Fibroblast of villous mesenchyme (primary cell): ENCODE measurements at regions not wholly inside any gene's neighbourhood (a gene's known extent, or its start where the extent isn't known, plus 50 kb on each side); places are given as distances from the start of the nearest gene placed in this dataset.

Experiments
- DNase-seq: peaks from one replicate; pipeline ENCODE4 v3.0.0-alpha.2; 2010; ENCODE audit warnings: low read depth
- H3K4me3 ChIP-seq: 2 replicates; pipeline ENCODE4 v1.5.1; 2011; ENCODE audit warnings: low read depth, mild to moderate bottlenecking, low read length
- CTCF ChIP-seq: IDR thresholded peaks from 2 replicates; pipeline ENCODE4 v1.5.1; 2012; ENCODE audit warnings: low read depth, mild to moderate bottlenecking, low read length; ENCODE audit not compliant: insufficient read depth

GRCh38 chr11:45754741-45755140 lies 50.2 kb upstream of the SLC35C1 start:
- H3K4me3 ChIP-seq: no peak overlapping the region
- peak; percentile 71 for DNase-seq
- TF ChIP-seq CTCF: no peak

GRCh38 chr11:45754261-45754709 lies 50.7 kb upstream of the SLC35C1 start:
- H3K4me3 ChIP-seq: no peak overlapping the region
- TF ChIP-seq CTCF: no peak
- peak; percentile 65 for DNase-seq

- no peak overlapping the region for H3K4me3 ChIP-seq
- no peak for TF ChIP-seq CTCF
- DNase-seq: no peak
Observed at GRCh38 chr11:45752106-45752505, 52.8 kb upstream of the SLC35C1 start.

DNA sequence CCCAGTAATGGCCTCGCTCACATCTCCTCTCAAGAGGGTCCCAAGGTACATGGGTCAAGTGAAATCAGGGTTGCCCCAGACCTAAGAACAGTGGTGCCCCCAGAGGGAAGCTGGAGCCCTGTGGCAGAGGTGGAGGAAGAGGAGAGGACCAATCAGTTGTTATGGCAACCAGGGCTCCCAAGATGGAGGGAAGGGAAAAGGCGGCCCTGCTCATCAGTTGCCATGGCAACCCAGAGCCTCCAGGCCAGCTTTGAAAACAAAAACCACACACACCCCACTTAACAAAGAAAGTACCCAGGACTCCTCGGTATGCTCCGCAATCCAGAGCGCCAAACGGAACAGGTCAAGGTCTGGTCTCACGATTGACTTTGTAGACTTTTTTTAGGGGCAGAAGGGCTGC lies 53.5 kb upstream of the SLC35C1 start:
- no peak for TF ChIP-seq CTCF
- no peak for DNase-seq

DNA sequence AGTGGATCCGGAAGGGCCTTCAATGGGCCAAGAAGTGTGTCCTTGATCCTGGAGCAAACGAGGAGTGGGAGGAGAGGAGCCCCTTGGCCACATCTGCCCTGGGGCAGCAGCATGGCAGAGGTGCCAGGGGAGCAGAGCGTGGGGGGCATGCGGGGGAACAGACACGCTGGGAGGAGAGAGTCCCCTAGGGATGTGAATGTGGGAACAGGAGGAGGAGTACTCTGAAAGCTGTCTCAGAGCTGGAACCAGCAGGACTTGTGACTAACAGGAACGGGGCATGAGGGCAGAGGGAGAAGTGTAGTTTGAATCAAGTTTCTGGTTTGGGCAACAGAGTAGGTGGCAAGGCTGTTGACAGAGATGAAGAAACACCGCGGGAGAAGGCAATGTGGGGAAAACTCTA lies 54.5 kb upstream of the SLC35C1 start:
- no peak for DNase-seq
- no peak overlapping the region for H3K4me3 ChIP-seq
- TF ChIP-seq CTCF: no peak

More for the DNA sequence above, 53.5 kb upstream of the SLC35C1 start:
- H3K4me3 ChIP-seq: no peak overlapping the region

- TF ChIP-seq CTCF: no peak
- no peak for DNase-seq
- H3K4me3 ChIP-seq: no peak overlapping the region
Observed at GRCh38 chr11:45748801-45749200, 56.1 kb upstream of the SLC35C1 start.

DNA sequence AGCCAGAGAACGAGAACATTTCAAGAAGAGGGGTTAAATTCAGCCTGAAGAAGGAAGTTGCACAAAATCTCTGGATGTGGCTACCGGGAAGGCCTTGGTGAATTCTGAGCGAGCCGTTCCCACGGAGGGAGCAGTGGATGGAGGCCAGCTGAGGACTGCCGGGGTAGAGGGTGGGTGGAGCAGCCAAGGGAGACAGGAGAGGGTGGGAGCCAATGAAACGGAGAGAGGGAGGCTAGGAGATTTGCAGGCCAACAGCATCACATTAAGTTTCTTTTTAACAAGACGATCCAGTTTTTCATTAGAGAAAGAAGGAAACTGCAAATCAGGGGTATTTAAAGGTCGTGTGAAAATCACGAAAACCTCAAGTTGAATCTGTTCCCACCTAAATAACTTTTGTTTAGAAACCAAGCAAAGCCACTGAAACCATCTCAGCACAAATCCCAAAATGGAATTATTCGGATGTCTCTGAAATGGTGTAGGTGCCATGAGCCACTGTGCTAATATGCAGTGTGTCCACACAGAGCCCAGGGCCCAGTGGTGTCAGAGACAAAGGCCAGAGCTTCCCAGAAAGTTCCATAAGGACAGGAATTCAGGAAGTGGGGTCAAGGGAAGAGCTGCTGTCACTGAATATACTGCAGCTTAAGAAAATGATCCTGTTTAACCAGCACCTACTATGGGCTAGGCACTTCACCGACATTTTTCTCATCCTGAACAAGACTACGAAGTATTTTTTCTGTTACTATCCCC lies 59.7 kb upstream of the SLC35C1 start:
- no peak for TF ChIP-seq CTCF
- no peak overlapping the region for H3K4me3 ChIP-seq
- DNase-seq: peak; percentile 10
